ENCODE measurements at regions not wholly inside any gene's neighbourhood (a gene's known extent, or its start where the extent isn't known, plus 50 kb on each side); places are given as distances from the start of the nearest gene placed in this dataset.

- Histone ChIP-seq H3K4me3 (ENCODE audit: low read depth, low read length) (no peak overlapping the region), H3K27ac (no peak overlapping the region), H3K36me3 (replicated peaks) (no peaks in the 10 kb centered on the region), H3K27me3 (replicated peaks) (no peaks in the 10 kb centered on the region)
- in situ Hi-C loops (cut with HindIII; ENCODE audit: low pct_ligation_motif_present, low sequenced_read_pairs): no loop called here
- TF ChIP-seq, protein P1, sequence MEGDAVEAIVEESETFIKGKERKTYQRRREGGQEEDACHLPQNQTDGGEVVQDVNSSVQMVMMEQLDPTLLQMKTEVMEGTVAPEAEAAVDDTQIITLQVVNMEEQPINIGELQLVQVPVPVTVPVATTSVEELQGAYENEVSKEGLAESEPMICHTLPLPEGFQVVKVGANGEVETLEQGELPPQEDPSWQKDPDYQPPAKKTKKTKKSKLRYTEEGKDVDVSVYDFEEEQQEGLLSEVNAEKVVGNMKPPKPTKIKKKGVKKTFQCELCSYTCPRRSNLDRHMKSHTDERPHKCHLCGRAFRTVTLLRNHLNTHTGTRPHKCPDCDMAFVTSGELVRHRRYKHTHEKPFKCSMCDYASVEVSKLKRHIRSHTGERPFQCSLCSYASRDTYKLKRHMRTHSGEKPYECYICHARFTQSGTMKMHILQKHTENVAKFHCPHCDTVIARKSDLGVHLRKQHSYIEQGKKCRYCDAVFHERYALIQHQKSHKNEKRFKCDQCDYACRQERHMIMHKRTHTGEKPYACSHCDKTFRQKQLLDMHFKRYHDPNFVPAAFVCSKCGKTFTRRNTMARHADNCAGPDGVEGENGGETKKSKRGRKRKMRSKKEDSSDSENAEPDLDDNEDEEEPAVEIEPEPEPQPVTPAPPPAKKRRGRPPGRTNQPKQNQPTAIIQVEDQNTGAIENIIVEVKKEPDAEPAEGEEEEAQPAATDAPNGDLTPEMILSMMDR (IDR thresholded peaks at IDR 0.05; ENCODE audit: low read depth, low read length, missing control alignments): peak; percentile 8
- DNase-seq: no peak
Observed at GRCh38 chr2:158894572-158894971, 73.9 kb upstream of the TANC1 start.

GRCh38 chr2:158900345-158900744 is 68.1 kb upstream of the TANC1 start:
- Histone ChIP-seq H3K4me3 (ENCODE audit: low read depth, low read length) (no peak overlapping the region), H3K27ac (no peak overlapping the region), H3K27me3 (replicated peaks) (no peaks in the 10 kb centered on the region), H3K36me3 (replicated peaks) (no peaks in the 10 kb centered on the region)
- no peak for DNase-seq
- TF ChIP-seq, protein P1 (IDR thresholded peaks at IDR 0.05; ENCODE audit: low read depth, low read length, missing control alignments): no peak
- in situ Hi-C loops (cut with HindIII; ENCODE audit: low pct_ligation_motif_present, low sequenced_read_pairs): no loop called here

- Histone ChIP-seq H3K4me3 (ENCODE audit: low read depth, low read length) (no peak overlapping the region), H3K36me3 (replicated peaks) (no peaks in the 10 kb centered on the region), H3K27ac (no peak overlapping the region), H3K27me3 (replicated peaks) (no peaks in the 10 kb centered on the region)
- TF ChIP-seq, protein P1 (IDR thresholded peaks at IDR 0.05; ENCODE audit: low read depth, low read length, missing control alignments): no peak
- no peak for DNase-seq
- in situ Hi-C loops (cut with HindIII; ENCODE audit: low pct_ligation_motif_present, low sequenced_read_pairs): no loop called here
Observed at GRCh38 chr2:158902005-158902398, 66.4 kb upstream of the TANC1 start.

DNA sequence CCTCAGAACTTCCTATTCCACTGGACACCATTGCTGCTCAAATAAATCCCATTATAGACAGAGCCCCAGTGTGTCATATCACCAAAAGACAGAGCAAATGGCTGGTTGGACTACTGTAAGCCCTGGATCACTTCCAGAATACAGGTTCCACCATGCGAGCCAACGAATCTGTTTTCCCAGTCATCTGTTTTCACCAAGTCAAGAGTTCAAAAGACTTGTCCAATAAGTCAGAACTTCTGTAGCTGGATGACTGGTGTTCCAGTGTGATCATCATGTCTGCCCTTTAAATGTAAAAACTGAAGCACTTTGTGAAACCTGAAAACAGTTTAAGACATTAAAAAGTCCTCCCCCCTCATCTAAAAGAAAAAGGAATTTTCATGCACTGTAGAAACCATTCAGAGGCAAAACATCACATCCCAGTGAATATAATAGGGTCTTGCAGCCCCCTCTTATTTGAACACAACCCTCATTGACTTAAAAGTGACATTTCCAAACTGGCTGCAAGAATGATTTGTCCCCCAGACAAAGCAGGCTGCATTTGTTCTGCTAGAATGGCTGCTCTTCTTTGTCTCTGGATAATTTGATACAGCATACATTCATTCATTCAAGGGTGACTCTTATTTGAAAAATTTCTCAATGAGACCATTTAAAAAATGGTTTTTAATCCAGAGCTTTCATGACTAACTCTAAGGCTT is 64.6 kb upstream of the TANC1 start:
- no peak for DNase-seq
- in situ Hi-C loops (cut with HindIII; ENCODE audit: low pct_ligation_motif_present, low sequenced_read_pairs): no loop called here
- no peak overlapping the region for H3K27ac ChIP-seq
- no peak overlapping the region for H3K4me3 ChIP-seq (ENCODE audit: low read depth, low read length)
- no peaks in the 10 kb centered on the region for H3K27me3 ChIP-seq (replicated peaks)
- H3K36me3 ChIP-seq (replicated peaks): no peaks in the 10 kb centered on the region
- TF ChIP-seq, protein P1 (IDR thresholded peaks at IDR 0.05; ENCODE audit: low read depth, low read length, missing control alignments): no peak

DNA sequence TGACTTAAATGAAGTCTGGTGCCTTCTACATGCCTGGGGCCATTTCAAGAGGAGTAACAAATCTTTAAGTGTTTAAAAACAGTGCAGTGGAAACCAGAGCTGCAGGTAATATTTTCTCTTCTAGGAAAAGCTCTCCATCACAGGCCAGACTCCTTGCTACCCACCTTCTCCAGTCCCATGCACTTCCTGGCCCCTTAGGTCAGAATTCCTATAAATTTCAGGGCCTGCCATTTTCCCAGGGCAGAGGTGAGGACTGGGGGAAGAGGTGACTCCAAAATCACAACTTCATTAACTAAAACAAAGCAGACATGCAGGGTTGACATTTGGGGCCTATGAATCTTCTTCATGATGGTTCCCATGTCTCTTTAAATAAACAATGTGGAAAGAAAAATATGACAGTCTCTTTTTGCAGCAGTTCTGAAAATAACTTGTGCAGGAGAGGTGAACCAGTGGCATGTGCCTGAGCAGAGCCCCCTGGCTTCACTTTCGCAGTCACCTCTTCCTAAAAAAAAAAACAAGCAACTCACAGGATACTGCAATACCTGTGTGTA is 63.7 kb upstream of the TANC1 start:
- no peak overlapping the region for H3K4me3 ChIP-seq (ENCODE audit: low read depth, low read length)
- H3K36me3 ChIP-seq (replicated peaks): no peaks in the 10 kb centered on the region
- no peaks in the 10 kb centered on the region for H3K27me3 ChIP-seq (replicated peaks)
- H3K27ac ChIP-seq: no peak overlapping the region
- DNase-seq: no peak
- in situ Hi-C loops (cut with HindIII; ENCODE audit: low pct_ligation_motif_present, low sequenced_read_pairs): no loop called here
- TF ChIP-seq, protein P1 (IDR thresholded peaks at IDR 0.05; ENCODE audit: low read depth, low read length, missing control alignments): no peak

DNA sequence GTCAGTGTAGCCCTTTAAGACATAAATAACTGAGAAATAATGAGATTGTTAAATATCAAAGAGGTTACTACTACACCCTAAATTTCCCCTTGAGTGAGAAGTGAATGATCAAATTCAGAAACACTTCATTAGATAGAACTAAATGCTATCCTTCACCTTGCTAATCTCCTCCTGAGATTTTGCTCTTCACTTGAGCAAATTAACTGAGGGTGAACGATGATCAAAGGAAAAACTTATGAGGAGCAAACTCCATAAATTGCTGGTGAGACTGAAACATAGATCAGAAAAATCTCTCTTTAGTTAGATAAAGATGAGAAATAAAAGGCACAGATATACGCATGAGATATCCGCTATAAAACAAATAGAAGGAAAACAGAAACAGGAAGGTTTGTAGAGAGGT is 63.1 kb upstream of the TANC1 start:
- DNase-seq: no peak
- Histone ChIP-seq H3K4me3 (ENCODE audit: low read depth, low read length) (no peak overlapping the region), H3K27me3 (replicated peaks) (no peaks in the 10 kb centered on the region), H3K36me3 (replicated peaks) (no peaks in the 10 kb centered on the region), H3K27ac (no peak overlapping the region)
- TF ChIP-seq, protein P1 (IDR thresholded peaks at IDR 0.05; ENCODE audit: low read depth, low read length, missing control alignments): no peak
- in situ Hi-C loops (cut with HindIII; ENCODE audit: low pct_ligation_motif_present, low sequenced_read_pairs): no loop called here
